ENCODE measurements at regions not wholly inside any gene's neighbourhood (a gene's known extent, or its start where the extent isn't known, plus 50 kb on each side); places are given as distances from the start of the nearest gene placed in this dataset.
"Not testable (repeated sequence)": the region's sequence is repeated elsewhere in the genome, so short reads cannot be mapped to it uniquely, and the experiment has no call there.

- DNase-seq (ENCODE audit: low spot score) = not testable (repeated sequence)
Observed at GRCh38 chr10:29363930-29364329, 75.1 kb downstream of the LYZL1 start.

GRCh38 chr10:29366206-29366605, 77.3 kb downstream of the LYZL1 start:
- not testable (repeated sequence) for DNase-seq (ENCODE audit: low spot score)

- DNase-seq (ENCODE audit: low spot score) = no peak
Observed at GRCh38 chr10:29369419-29369818, 80.5 kb downstream of the LYZL1 start.

GRCh38 chr10:29370097-29371092, 81.5 kb downstream of the LYZL1 start:
- DNase-seq (ENCODE audit: low spot score) = no peak

- DNase-seq (ENCODE audit: low spot score) = no peak
Observed at GRCh38 chr10:29372920-29373319, 84.0 kb downstream of the LYZL1 start.

- DNase-seq (ENCODE audit: low spot score) = no peak
Observed at GRCh38 chr10:29374162-29374561, 85.3 kb downstream of the LYZL1 start.

- no peak for DNase-seq (ENCODE audit: low spot score)
Observed at GRCh38 chr10:29375888-29376287, 87.0 kb downstream of the LYZL1 start.

- peak; percentile 22 for DNase-seq (ENCODE audit: low spot score)
Observed at GRCh38 chr10:29377333-29377961, 88.6 kb downstream of the LYZL1 start.

GRCh38 chr10:29378106-29378505, 89.2 kb downstream of the LYZL1 start:
- no peak for DNase-seq (ENCODE audit: low spot score)

- no peak for DNase-seq (ENCODE audit: low spot score)
Observed at GRCh38 chr10:29379208-29379607, 90.3 kb downstream of the LYZL1 start.

GRCh38 chr10:29379777-29380598, 91.1 kb downstream of the LYZL1 start:
- not testable (repeated sequence) for DNase-seq (ENCODE audit: low spot score)

- DNase-seq (ENCODE audit: low spot score) = not testable (repeated sequence)
Observed at GRCh38 chr10:29380599-29381511, 92.0 kb downstream of the LYZL1 start.

GRCh38 chr10:29386342-29386999, 97.6 kb downstream of the LYZL1 start:
- peak; percentile 54 for DNase-seq (ENCODE audit: low spot score)

- DNase-seq (ENCODE audit: low spot score) = no peak
Observed at GRCh38 chr10:29387269-29387668, 98.4 kb downstream of the LYZL1 start.

GRCh38 chr10:29388112-29388511, 99.2 kb downstream of the LYZL1 start:
- not testable (repeated sequence) for DNase-seq (ENCODE audit: low spot score)

- no peak for DNase-seq (ENCODE audit: low spot score)
Observed at GRCh38 chr10:29389493-29389892, 100.6 kb downstream of the LYZL1 start.

GRCh38 chr10:29389935-29390334, 101.1 kb downstream of the LYZL1 start:
- no peak for DNase-seq (ENCODE audit: low spot score)

- DNase-seq (ENCODE audit: low spot score) = peak; percentile 41
Observed at GRCh38 chr10:29392376-29393021, 103.6 kb downstream of the LYZL1 start.

- DNase-seq (ENCODE audit: low spot score) = no peak
Observed at GRCh38 chr10:29394321-29394932, 105.6 kb downstream of the LYZL1 start.

- no peak for DNase-seq (ENCODE audit: low spot score)
Observed at GRCh38 chr10:29395409-29395808, 106.5 kb downstream of the LYZL1 start.

Data from CD4-positive, alpha-beta T cell treated with Interleukin-2 at 100 ng/mL for 4 hours (primary cell).